CD4-positive, alpha-beta T cell treated with Interleukin-6 at 100 ng/mL for 8 hours (primary cell): ENCODE measurements at regions not wholly inside any gene's neighbourhood (a gene's known extent, or its start where the extent isn't known, plus 50 kb on each side); places are given as distances from the start of the nearest gene placed in this dataset.
"Not testable (repeated sequence)": the region's sequence is repeated elsewhere in the genome, so short reads cannot be mapped to it uniquely, and the experiment has no call there.

ENCODE experiments used
- DNase-seq: peaks from one replicate; pipeline ENCODE4 v3.0.0-alpha.2; 2020; ENCODE audit warnings: mixed read lengths, low spot score

- DNase-seq, result no peak
Observed at GRCh38 chr12:116361414-116362223, 84.1 kb upstream of the MED13L start.

- DNase-seq, result no peak
Observed at GRCh38 chr12:116365114-116365513, 87.6 kb upstream of the MED13L start.

- no peak for DNase-seq
Observed at GRCh38 chr12:116365606-116366455, 88.3 kb upstream of the MED13L start.

- DNase-seq, result no peak
Observed at GRCh38 chr12:116366456-116366776, 88.9 kb upstream of the MED13L start.

GRCh38 chr12:116366824-116367223, 89.3 kb upstream of the MED13L start:
- no peak for DNase-seq

GRCh38 chr12:116368196-116369194, 91.0 kb upstream of the MED13L start:
- no peak for DNase-seq

- DNase-seq, result no peak
Observed at GRCh38 chr12:116370004-116370404, 92.5 kb upstream of the MED13L start.

- DNase-seq, result no peak
Observed at GRCh38 chr12:116370886-116371580, 93.5 kb upstream of the MED13L start.

- no peak for DNase-seq
Observed at GRCh38 chr12:116372815-116373214, 95.3 kb upstream of the MED13L start.

GRCh38 chr12:116373572-116374206, 96.2 kb upstream of the MED13L start:
- DNase-seq, result no peak

- no peak for DNase-seq
Observed at GRCh38 chr12:116374207-116374606, 96.7 kb upstream of the MED13L start.

GRCh38 chr12:116375278-116375842, 97.9 kb upstream of the MED13L start:
- DNase-seq, result no peak

GRCh38 chr12:116376354-116377193, 99.1 kb upstream of the MED13L start:
- DNase-seq, result no peak

GRCh38 chr12:116377194-116377571, 99.7 kb upstream of the MED13L start:
- not testable (repeated sequence) for DNase-seq

- no peak for DNase-seq
Observed at GRCh38 chr12:116378002-116378401, 100.5 kb upstream of the MED13L start.

GRCh38 chr12:116380108-116380507, 102.6 kb upstream of the MED13L start:
- no peak for DNase-seq

- DNase-seq, result not testable (repeated sequence)
Observed at GRCh38 chr12:116380740-116381139, 103.2 kb upstream of the MED13L start.

GRCh38 chr12:116381240-116381743, 103.8 kb upstream of the MED13L start:
- no peak for DNase-seq
